Neural crest cell (in vitro differentiated cells): ENCODE measurements at regions not wholly inside any gene's neighbourhood (a gene's known extent, or its start where the extent isn't known, plus 50 kb on each side); places are given as distances from the start of the nearest gene placed in this dataset.
A peak's percentile ranks its signal among the peaks of the same experiment; 100 is the strongest.
"Not testable (repeated sequence)": the region's sequence is repeated elsewhere in the genome, so short reads cannot be mapped to it uniquely, and the experiment has no call there.

Experiments used
- DNase-seq: peaks from one replicate; pipeline ENCODE4 v3.0.0; 2021; ENCODE audit warnings: low read depth, mixed read lengths, low spot score
- H3K27ac Mint-ChIP-seq: one replicate; pipeline ENCODE4 v1.8.0; 2021; ENCODE audit warnings: mild to moderate bottlenecking, mixed read lengths; ENCODE audit not compliant: unreplicated experiment
- H3K27me3 Mint-ChIP-seq: 2 replicates; pipeline ENCODE4 v1.8.0; 2021; ENCODE audit warnings: low read depth, mild to moderate bottlenecking, mixed read lengths
- H3K36me3 Mint-ChIP-seq: 2 replicates; pipeline ENCODE4 v1.8.0; 2021; ENCODE audit warnings: low read depth, mild to moderate bottlenecking, mixed read lengths
- H3K4me1 Mint-ChIP-seq: 2 replicates; pipeline ENCODE4 v1.8.0; 2021; ENCODE audit warnings: mixed read lengths
- H3K4me3 Mint-ChIP-seq: one replicate; pipeline ENCODE4 v1.8.0; 2021; ENCODE audit warnings: mild to moderate bottlenecking, mixed read lengths
- H3K9me3 Mint-ChIP-seq: 2 replicates; pipeline ENCODE4 v1.8.0; 2021; ENCODE audit warnings: mixed read lengths
- CTCF ChIP-seq: fragments of 200-600 bp; sonication (generic); conservative IDR thresholded peaks from 2 replicates; pipeline ENCODE4 v1.5.0; 2021; ENCODE audit warnings: antibody characterized with exemption, mild to moderate bottlenecking

- no peaks in the 10 kb centered on the region for H3K27me3 Mint-ChIP-seq
- H3K9me3 Mint-ChIP-seq = peaks cover 2% of the 10 kb centered on the region
- DNase-seq = no peak
- H3K27ac Mint-ChIP-seq = no peak overlapping the region
- H3K4me1 Mint-ChIP-seq = peaks cover 10% of the 10 kb centered on the region
- no peaks in the 10 kb centered on the region for H3K36me3 Mint-ChIP-seq
- TF ChIP-seq CTCF = no peak
- no peak overlapping the region for H3K4me3 Mint-ChIP-seq
These were observed 115.4 kb downstream of the GATA6 start for GRCh38 chr18:22284581-22285360.

- not testable (repeated sequence) for H3K36me3 Mint-ChIP-seq, H3K27me3 Mint-ChIP-seq, H3K9me3 Mint-ChIP-seq, DNase-seq, H3K27ac Mint-ChIP-seq, H3K4me3 Mint-ChIP-seq
- peaks cover 10% of the 10 kb centered on the region for H3K4me1 Mint-ChIP-seq
These were observed 114.5 kb downstream of the GATA6 start for GRCh38 chr18:22283855-22284254.

- Mint-ChIP-seq H3K27me3 (no peaks in the 10 kb centered on the region), H3K9me3 (peaks cover 2% of the 10 kb centered on the region), H3K27ac (no peak overlapping the region), H3K4me3 (no peak overlapping the region), H3K4me1 (peaks cover 10% of the 10 kb centered on the region), H3K36me3 (no peaks in the 10 kb centered on the region)
- no peak for DNase-seq
- no peak for TF ChIP-seq CTCF
These were observed 114.0 kb downstream of the GATA6 start for GRCh38 chr18:22283397-22283796.

GRCh38 chr18:22283116-22283395 is 113.7 kb downstream of the GATA6 start:
- Mint-ChIP-seq H3K36me3 (no peaks in the 10 kb centered on the region), H3K27ac (no peak overlapping the region), H3K4me1 (peaks cover 10% of the 10 kb centered on the region)

GRCh38 chr18:22282311-22283115 is 113.1 kb downstream of the GATA6 start:
- Mint-ChIP-seq H3K36me3 (no peaks in the 10 kb centered on the region), H3K27ac (peak overlapping the region; percentile 24), H3K9me3 (peaks cover 2% of the 10 kb centered on the region), H3K27me3 (no peaks in the 10 kb centered on the region), H3K4me3 (no peak overlapping the region), H3K4me1 (peaks cover 10% of the 10 kb centered on the region)
- DNase-seq = no peak
- TF ChIP-seq CTCF = no peak

More at GRCh38 chr18:22283116-22283395, 113.7 kb downstream of the GATA6 start:
- Mint-ChIP-seq H3K9me3 (peaks cover 2% of the 10 kb centered on the region), H3K4me3 (no peak overlapping the region), H3K27me3 (no peaks in the 10 kb centered on the region)
- no peak for DNase-seq
- TF ChIP-seq CTCF = no peak

GRCh38 chr18:22280453-22280750 is 111.0 kb downstream of the GATA6 start:
- Mint-ChIP-seq H3K4me3 (no peak overlapping the region), H3K4me1 (peaks cover 21% of the 10 kb centered on the region), H3K9me3 (peaks cover 2% of the 10 kb centered on the region), H3K27me3 (no peaks in the 10 kb centered on the region), H3K27ac (no peak overlapping the region), H3K36me3 (no peaks in the 10 kb centered on the region)
- TF ChIP-seq CTCF = no peak
- DNase-seq = no peak
